NOMO-1 treated with dmso at 0.1 percent for 144 hours (cell line): ENCODE measurements at regions not wholly inside any gene's neighbourhood (a gene's known extent, or its start where the extent isn't known, plus 50 kb on each side); places are given as distances from the start of the nearest gene placed in this dataset.
"Not testable (repeated sequence)": the region's sequence is repeated elsewhere in the genome, so short reads cannot be mapped to it uniquely, and the experiment has no call there.

ENCODE experiments used
- DNase-seq: peaks from one replicate; lab custom pipeline; 2025; ENCODE audit not compliant: unreplicated experiment; lab: John Stamatoyannopoulos, UW

DNA sequence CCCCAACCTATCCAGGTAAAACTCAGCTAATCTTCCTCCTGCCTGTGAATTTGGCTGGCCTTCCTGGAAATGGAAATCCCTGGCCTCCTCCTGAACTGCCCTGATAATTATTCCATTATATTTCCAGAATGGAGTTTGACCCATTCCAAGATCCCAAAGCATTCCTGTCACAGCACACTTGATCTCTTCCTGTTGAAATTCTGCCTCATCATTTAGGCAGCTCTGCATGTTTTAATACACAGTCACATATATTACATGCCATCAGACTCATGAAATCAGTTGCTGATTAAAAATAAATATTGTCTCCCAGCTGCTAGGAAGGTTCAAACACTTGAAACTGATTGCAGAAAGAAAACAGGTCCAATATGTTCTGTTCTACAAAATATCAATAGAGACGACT lies 148.2 kb upstream of the PALMD start:
- no peak for DNase-seq

GRCh38 chr1:99500541-99500940 lies 145.4 kb upstream of the PALMD start:
- DNase-seq: no peak

DNA sequence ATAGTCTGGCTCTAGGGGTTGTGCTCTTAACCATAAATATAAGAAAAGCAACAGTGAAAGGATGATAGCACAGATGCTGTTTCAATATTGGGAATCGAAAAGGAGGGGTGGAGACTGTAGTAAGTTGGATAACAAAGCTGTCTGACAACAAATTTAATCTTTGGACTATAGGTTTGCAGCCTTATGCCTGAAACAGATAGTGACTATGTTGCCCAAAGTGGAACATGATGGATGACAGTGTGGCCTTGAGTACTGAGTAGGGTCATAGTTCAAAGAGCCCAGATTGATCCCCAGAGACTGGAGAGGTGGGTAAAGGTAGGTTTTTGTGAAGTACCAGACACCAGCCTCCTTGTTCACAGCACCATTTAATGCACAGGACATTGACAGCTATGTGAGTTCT lies 144.0 kb upstream of the PALMD start:
- no peak for DNase-seq

GRCh38 chr1:99502400-99502799 lies 143.5 kb upstream of the PALMD start:
- no peak for DNase-seq

DNA sequence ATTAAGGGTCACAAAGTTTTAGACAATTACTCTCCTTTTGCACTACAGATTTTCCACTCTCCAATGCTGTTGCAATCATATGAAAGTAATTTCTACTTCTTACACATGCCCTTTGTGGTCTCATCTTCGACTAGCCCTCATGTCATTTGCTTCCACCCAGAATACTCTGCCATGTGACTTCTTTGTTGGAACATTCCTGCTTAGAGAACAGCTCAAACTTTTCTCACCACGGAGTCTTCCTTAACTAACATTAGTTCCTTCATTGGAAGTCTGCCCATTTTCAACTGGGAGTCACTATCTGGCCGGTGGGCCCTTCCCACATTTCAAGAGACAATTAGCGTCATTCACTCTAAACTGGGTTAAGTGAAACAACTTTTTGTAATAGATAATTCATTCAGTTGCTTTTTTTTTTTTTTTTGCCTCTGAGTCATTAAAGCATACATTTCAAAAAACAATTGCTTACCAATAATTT lies 142.6 kb upstream of the PALMD start:
- no peak for DNase-seq

DNA sequence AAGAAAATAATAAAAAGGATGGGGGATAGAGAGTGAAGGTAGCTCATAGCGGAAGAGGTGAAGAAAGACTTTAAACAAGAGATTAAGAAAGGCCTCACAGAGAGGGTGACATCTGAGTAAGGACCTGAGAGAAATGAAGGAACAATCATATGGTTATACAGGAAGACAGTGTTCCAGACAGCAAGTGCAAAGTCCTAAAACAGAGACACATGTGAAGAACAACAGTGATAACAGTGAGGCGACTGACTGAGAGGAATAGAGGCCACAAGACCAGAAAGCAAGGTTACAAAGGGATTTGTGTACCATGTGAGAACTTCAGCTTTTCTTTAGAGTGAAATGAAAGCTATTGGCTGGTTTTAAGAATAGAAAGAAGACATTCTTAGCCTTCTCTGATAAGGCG lies 141.6 kb upstream of the PALMD start:
- no peak for DNase-seq

GRCh38 chr1:99506631-99507030 lies 139.3 kb upstream of the PALMD start:
- no peak for DNase-seq

- not testable (repeated sequence) for DNase-seq
Observed at GRCh38 chr1:99507446-99507845, 138.5 kb upstream of the PALMD start.

DNA sequence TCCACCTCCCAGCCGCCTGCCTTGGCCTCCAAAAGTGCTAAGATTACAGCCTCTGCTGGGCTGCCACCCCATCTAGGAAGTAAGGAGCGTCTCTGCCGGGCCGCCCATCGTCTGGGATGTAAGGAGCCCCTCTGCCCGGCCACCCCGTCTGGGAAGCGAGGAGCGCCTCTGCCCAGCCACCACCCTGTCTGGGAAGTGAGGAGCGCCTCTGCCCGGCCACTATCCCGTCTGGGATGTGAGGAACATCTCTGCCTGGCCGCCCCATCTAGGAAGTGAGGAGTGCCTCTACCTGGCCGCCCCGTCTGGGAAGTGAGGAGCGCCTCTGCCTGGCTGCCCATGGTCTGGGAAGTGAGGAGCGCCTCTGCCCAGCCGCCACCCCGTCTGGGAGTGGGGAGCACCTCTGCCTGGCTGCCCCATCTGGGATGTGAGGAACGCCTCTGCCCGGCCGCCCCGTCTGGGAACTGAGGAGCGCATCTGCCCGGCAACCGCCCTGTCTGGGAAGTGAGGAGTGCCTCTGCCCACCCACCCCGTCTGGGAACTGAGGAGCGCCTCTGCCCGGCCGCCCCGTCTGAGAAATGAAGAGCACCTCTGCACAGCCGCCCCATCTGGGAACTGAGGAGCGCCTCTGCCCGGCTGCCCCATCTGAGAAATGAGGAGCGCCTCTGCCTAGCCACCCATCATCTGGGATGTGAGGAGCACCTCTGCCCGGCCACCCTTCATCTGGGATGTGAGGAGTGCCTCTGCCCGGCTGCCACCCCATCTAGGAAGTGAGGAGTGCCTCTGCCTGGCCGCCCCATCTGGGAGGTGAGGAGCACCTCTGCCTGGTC lies 137.8 kb upstream of the PALMD start:
- DNase-seq: no peak

DNA sequence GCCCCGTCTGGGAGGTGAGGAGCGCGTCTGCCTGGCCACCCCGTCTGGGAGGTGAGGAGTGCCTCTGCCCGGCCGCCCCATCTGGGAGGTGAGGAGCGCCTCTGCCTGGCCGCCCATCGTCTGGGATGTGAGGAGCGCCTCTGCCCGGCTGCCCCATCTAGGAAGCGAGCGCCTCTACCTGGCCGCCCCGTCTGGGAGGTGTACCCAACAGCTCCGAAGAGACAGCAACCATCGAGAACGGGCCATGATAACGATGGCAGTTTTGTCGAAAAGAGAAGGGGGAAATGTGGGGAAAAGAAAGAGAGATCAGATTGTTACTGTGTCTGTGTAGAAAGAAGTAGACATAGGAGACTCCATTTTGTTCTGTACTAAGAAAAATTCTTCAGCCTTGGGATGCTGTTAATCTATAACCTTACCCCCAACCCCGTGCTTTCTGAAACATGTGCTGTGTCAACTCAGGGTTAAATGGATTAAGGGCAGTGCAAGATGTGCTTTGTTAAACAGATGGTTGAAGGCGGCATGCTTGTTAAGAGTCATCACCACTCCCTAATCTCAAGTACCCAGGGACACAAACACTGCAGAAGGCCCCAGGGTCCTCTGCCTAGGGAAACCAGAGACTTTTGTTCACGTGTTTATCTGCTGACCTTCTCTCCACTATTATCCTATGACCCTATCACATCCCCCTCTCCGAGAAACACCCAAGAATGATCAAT lies 137.0 kb upstream of the PALMD start:
- DNase-seq: not testable (repeated sequence)

GRCh38 chr1:99514823-99515552 lies 130.9 kb upstream of the PALMD start:
- not testable (repeated sequence) for DNase-seq

DNA sequence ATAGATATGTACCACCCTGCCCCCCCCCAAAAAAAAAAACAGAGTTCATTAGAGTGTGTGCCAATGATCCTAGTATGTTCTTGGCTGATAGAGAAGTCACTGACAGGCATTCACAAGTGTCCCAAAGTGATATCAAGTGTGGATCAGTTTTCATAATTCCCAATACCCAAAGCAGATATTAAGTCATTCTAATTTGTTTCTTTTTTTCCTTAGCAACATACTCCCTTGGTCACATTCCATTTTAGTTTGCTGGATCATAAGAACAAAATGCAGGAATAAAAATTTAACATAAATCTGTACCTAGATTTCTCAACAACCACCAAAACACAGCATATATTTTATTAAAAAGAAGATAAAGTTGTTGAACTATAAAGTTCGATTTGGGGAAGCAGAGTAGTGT lies 129.8 kb upstream of the PALMD start:
- no peak for DNase-seq

GRCh38 chr1:99520121-99520520 lies 125.8 kb upstream of the PALMD start:
- no peak for DNase-seq

DNA sequence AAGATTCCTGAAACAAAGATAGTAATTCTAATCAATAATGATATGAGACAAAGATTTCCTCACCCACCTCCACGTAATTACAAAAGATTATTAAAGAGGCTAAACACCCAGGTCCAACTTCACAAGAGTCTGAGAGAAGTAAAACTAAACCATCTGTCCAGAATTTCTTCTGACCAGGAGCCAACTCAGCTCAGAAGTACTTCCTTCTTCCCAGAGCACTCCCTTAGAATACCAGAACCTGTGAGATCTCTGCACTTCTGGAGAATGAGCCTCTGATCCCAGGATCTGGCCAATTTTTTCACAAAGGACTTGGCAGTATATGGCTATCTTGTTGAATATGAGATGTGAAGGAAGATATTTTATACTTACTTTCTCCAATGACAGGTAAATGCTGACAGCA lies 120.6 kb upstream of the PALMD start:
- DNase-seq: no peak

DNA sequence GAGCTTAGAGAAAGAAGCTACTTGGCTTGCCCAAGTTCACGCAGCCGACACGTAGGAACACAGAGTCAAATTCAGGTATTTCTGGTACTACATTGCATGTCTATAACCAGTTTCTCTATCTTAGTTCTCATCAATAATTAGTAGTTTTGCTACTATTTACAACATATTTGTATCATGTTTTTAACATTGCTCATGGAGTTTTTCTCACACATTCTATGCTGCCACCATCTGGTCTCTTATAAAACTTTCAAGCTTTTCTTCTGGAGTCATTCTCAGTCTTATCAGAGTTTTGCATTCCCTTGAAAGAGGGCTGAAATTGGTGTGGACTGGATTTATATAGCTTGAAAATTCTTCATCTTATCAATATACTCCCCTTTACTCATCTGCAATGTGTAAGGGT lies 118.8 kb upstream of the PALMD start:
- no peak for DNase-seq

DNA sequence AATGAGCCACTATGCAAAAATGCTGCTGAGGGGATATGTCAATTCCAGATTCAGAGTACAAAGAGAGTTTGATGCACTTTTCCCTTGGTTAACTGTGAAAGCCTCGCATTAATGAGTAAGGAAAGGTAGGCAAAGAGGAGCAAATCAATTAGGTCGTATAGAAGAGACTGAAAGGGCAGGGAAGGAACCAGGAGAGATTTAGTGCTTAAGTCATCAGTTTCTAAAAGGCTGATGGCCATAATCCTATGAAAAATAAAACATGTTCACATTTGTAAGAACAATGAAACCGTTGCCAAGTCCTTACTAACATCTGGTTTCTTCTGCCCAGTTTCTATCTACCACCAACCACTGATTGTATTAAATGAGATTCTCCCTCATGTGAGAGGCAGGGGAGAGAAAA lies 118.4 kb upstream of the PALMD start:
- DNase-seq: no peak

- no peak for DNase-seq
Observed at GRCh38 chr1:99529002-99529401, 116.9 kb upstream of the PALMD start.

DNA sequence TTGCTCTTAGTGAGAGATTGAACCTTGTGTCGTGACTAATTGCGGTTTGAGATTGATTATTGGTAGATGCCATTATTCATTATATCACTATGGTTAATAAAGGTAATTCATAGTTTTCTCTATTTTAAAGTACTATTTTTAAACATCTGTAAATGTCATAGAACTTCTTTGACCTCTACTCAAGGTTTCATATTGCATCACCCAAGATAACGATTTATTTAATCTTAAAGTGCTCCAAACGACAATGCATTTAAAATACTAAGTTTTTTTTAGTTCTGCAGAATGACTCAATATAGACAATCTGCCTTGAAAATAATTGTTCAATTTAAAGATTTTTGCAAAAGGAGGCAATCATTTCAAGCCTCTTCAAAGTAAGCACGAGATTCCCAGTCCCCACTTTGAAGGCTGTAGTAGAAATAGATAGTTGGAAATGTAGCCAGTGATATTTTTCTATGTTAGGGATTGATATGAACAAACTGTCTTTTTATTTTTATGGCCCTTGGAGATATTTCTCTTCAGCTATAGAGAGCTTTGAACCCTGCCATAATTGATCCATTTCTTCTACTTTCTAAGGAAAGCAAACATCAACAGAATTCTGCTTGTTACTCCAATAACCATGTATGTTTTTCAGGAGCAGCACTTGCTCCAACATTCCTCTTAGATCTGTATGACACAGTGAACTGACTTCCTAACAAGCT lies 114.2 kb upstream of the PALMD start:
- DNase-seq: no peak

- DNase-seq: no peak
Observed at GRCh38 chr1:99532276-99532580, 113.7 kb upstream of the PALMD start.

- DNase-seq: no peak
Observed at GRCh38 chr1:99533909-99534637, 111.8 kb upstream of the PALMD start.

GRCh38 chr1:99534638-99534930 lies 111.3 kb upstream of the PALMD start:
- no peak for DNase-seq
